HCT116 (cell line): ENCODE measurements at regions not wholly inside any gene's neighbourhood (a gene's known extent, or its start where the extent isn't known, plus 50 kb on each side); places are given as distances from the start of the nearest gene placed in this dataset.

Experiments used
- ATF3 ChIP-seq: IDR thresholded peaks from 2 replicates; pipeline ENCODE4 v1.6.1; 2012
- CTCF ChIP-seq, 3 experiments: fragments of 200-600 bp in 1 of 3; sonication (generic) in 1 of 3; IDR thresholded peaks in 2 of 3; conservative IDR thresholded peaks in 1 of 3; 2 replicates each; pipeline ENCODE4 v1.5.1; 2012 to 2017; ENCODE audit warnings: low read depth in 2 of 3, low read length in 2 of 3, antibody characterized with exemption in 1 of 3, borderline replicate concordance in 1 of 3, control low read depth in 1 of 3, mild to moderate bottlenecking in 1 of 3, mixed read lengths in 1 of 3, mixed run types in 1 of 3, moderate library complexity in 1 of 3; ENCODE audit not compliant: insufficient read depth in 1 of 3
- EZH2 ChIP-seq: fragments of 200-600 bp; sonication (generic); IDR thresholded peaks from 2 replicates; pipeline ENCODE4 v1.6.1; 2017; ENCODE audit warnings: antibody characterized with exemption, mixed run types
- EZH2phosphoT487 ChIP-seq: fragments of 200-600 bp; IDR thresholded peaks from 2 replicates; pipeline ENCODE4 v1.6.1; 2018; ENCODE audit warnings: antibody characterized with exemption, borderline replicate concordance
- JUND ChIP-seq: IDR thresholded peaks from 2 replicates; pipeline ENCODE4 v1.6.1; 2012
- RAD21 ChIP-seq: IDR thresholded peaks from 2 replicates; pipeline ENCODE4 v1.6.1; 2012; ENCODE audit warnings: low read depth, mild to moderate bottlenecking
- SIN3A ChIP-seq: IDR thresholded peaks from 2 replicates; pipeline ENCODE4 v1.6.1; 2012; ENCODE audit warnings: low read depth
- TF ChIP-seq, protein P1 (sequence below): IDR thresholded peaks from 2 replicates; pipeline ENCODE4 v1.6.1; 2012; ENCODE audit warnings: low read depth

GRCh38 chr13:68748038-68748437 is 1359.6 kb upstream of the ATXN8OS start:
- TF ChIP-seq EZH2 = no peak
- no peak for TF ChIP-seq RAD21
- TF ChIP-seq CTCF (IDR thresholded peaks at IDR 0.05 in 2 of 3, conservative IDR thresholded peaks at IDR 0.05 in 1 of 3; ENCODE audit: borderline replicate concordance in 1 of 3, insufficient read depth in 1 of 3, low read depth in 2 of 3, low read length in 2 of 3) = no peak
- no peak for TF ChIP-seq ATF3
- no peak for TF ChIP-seq JUND
- TF ChIP-seq SIN3A = no peak
- TF ChIP-seq EZH2phosphoT487 = no peak
- TF ChIP-seq, protein P1, sequence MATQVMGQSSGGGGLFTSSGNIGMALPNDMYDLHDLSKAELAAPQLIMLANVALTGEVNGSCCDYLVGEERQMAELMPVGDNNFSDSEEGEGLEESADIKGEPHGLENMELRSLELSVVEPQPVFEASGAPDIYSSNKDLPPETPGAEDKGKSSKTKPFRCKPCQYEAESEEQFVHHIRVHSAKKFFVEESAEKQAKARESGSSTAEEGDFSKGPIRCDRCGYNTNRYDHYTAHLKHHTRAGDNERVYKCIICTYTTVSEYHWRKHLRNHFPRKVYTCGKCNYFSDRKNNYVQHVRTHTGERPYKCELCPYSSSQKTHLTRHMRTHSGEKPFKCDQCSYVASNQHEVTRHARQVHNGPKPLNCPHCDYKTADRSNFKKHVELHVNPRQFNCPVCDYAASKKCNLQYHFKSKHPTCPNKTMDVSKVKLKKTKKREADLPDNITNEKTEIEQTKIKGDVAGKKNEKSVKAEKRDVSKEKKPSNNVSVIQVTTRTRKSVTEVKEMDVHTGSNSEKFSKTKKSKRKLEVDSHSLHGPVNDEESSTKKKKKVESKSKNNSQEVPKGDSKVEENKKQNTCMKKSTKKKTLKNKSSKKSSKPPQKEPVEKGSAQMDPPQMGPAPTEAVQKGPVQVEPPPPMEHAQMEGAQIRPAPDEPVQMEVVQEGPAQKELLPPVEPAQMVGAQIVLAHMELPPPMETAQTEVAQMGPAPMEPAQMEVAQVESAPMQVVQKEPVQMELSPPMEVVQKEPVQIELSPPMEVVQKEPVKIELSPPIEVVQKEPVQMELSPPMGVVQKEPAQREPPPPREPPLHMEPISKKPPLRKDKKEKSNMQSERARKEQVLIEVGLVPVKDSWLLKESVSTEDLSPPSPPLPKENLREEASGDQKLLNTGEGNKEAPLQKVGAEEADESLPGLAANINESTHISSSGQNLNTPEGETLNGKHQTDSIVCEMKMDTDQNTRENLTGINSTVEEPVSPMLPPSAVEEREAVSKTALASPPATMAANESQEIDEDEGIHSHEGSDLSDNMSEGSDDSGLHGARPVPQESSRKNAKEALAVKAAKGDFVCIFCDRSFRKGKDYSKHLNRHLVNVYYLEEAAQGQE = no peak
